SK-N-SH (cell line): ENCODE measurements at regions not wholly inside any gene's neighbourhood (a gene's known extent, or its start where the extent isn't known, plus 50 kb on each side); places are given as distances from the start of the nearest gene placed in this dataset.

Source experiments
- CTCF ChIA-PET: fragments of 300-600, 350-600 bp; formaldehyde crosslinking; extraction: SDS; loops from one replicate; lab custom pipeline; 2021; lab: Yijun Ruan, JAX
- POLR2A ChIA-PET: fragments of 350-600 bp; sonication (Branson Sonifier 250); formaldehyde crosslinking; extraction: SDS; loops from one replicate; lab custom pipeline; 2020; ENCODE audit warnings: antibody characterized with exemption, inconsistent platforms; lab: Yijun Ruan, JAX
- DNase-seq: peaks from one replicate; pipeline ENCODE4 v3.0.0; 2012
- H2AFZ ChIP-seq: fragments of 200-600 bp; sonication (generic); 2 replicates; pipeline ENCODE4 v1.8.1; 2016; ENCODE audit warnings: antibody characterized with exemption, mild to moderate bottlenecking, low read depth
- H3F3A ChIP-seq: fragments of 200-600 bp; sonication (generic); replicated peaks from 2 replicates; pipeline ENCODE3; 2016; ENCODE audit warnings: antibody characterized with exemption, mild to moderate bottlenecking; ENCODE audit not compliant: insufficient read depth
- H3K27ac ChIP-seq, 2 experiments: fragments of 200-500 bp in 1 of 2; fragments of 200-600 bp in 1 of 2; sonication (Bioruptor generic) in 1 of 2; sonication (generic), shearing (Covaris generic) in 1 of 2; 2 replicates each; pipeline versions ENCODE4 v1.5.1 to v1.6.1; 2014 to 2016; ENCODE audit warnings: low read depth in 2 of 2, inconsistent platforms in 1 of 2, low read length in 1 of 2, mild to moderate bottlenecking in 1 of 2, mixed read lengths in 1 of 2
- H3K27me3 ChIP-seq: fragments of 200-600 bp; sonication (generic), shearing (Covaris generic); 2 replicates; pipeline ENCODE4 v1.6.1; 2016; ENCODE audit warnings: mixed run types; ENCODE audit not compliant: insufficient read depth
- H3K36me3 ChIP-seq, 2 experiments: fragments of 200-500 bp in 1 of 2; fragments of 200-600 bp in 1 of 2; sonication (Bioruptor generic) in 1 of 2; sonication (generic) in 1 of 2; replicated peaks in 1 of 2; 2 replicates each; pipeline versions ENCODE3 to v1.5.1; 2014 to 2016; ENCODE audit warnings: low read length in 1 of 2, mild to moderate bottlenecking in 1 of 2; ENCODE audit not compliant: insufficient read depth in 2 of 2, control insufficient read depth in 1 of 2
- H3K4me1 ChIP-seq, 2 experiments: fragments of 200-500 bp in 1 of 2; fragments of 200-600 bp in 1 of 2; sonication (Bioruptor generic) in 1 of 2; sonication (generic), shearing (Covaris generic) in 1 of 2; 2 replicates each; pipeline versions ENCODE4 v1.5.1 to v1.6.1; 2014 to 2016; ENCODE audit warnings: low read depth in 1 of 2, low read length in 1 of 2, mixed run types in 1 of 2; ENCODE audit not compliant: insufficient read depth in 2 of 2, control insufficient read depth in 1 of 2
- H3K4me2 ChIP-seq: fragments of 200-600 bp; sonication (generic), shearing (Covaris generic); 2 replicates; pipeline ENCODE4 v1.6.1; 2017; ENCODE audit warnings: mixed run types
- H3K4me3 ChIP-seq, 2 experiments: fragments of 200-500 bp in 1 of 2; fragments of 200-600 bp in 1 of 2; sonication (Bioruptor generic) in 1 of 2; sonication (generic), shearing (Covaris generic) in 1 of 2; 2 replicates each; pipeline versions ENCODE4 v1.5.1 to v1.8.1; 2014 to 2016; ENCODE audit warnings: low read depth in 2 of 2, inconsistent platforms in 1 of 2, low read length in 1 of 2, mild to moderate bottlenecking in 1 of 2, mixed read lengths in 1 of 2, moderate library complexity in 1 of 2
- H3K79me2 ChIP-seq: fragments of 200-600 bp; sonication (generic); 2 replicates; pipeline ENCODE4 v1.8.1; 2017; ENCODE audit warnings: mild to moderate bottlenecking; ENCODE audit not compliant: insufficient read depth
- H3K9ac ChIP-seq: fragments of 200-600 bp; sonication (generic); 2 replicates; pipeline ENCODE4 v1.6.1; 2017; ENCODE audit warnings: mixed run types
- H3K9me2 ChIP-seq: fragments of 200-600 bp; sonication (generic); 2 replicates; pipeline ENCODE4 v1.6.1; 2017; ENCODE audit warnings: mixed run types
- H3K9me3 ChIP-seq: fragments of 200-600 bp; sonication (generic); 2 replicates; pipeline ENCODE4 v1.6.1; 2017; ENCODE audit warnings: mixed run types, mild to moderate bottlenecking, moderate library complexity
- H4K20me1 ChIP-seq: fragments of 200-600 bp; sonication (generic); 2 replicates; pipeline ENCODE4 v1.6.1; 2017; ENCODE audit warnings: mild to moderate bottlenecking, mixed run types; ENCODE audit not compliant: insufficient read depth
- CTCF ChIP-seq: fragments of 200-600 bp; sonication (generic); IDR thresholded peaks from 2 replicates; pipeline ENCODE4 v1.6.1; 2017; ENCODE audit warnings: antibody characterized with exemption, mild to moderate bottlenecking, moderate library complexity
- ELF1 ChIP-seq: IDR thresholded peaks from 2 replicates; pipeline ENCODE4 v1.4.0; 2012
- EP300 ChIP-seq, 2 experiments: IDR thresholded peaks; 2 replicates each; pipeline versions ENCODE4 v1.4.0 to v1.6.1; 2012; ENCODE audit warnings: borderline replicate concordance in 1 of 2, low read depth in 1 of 2, low read length in 1 of 2
- EZH2phosphoT487 ChIP-seq: fragments of 200-600 bp; sonication (generic); IDR thresholded peaks from 2 replicates; pipeline ENCODE4 v1.6.1; 2017; ENCODE audit warnings: low read depth, mixed run types, mild to moderate bottlenecking, antibody characterized with exemption, moderate library complexity, borderline replicate concordance
- FOSL2 ChIP-seq: IDR thresholded peaks from 2 replicates; pipeline ENCODE4 v1.4.0; 2012; ENCODE audit warnings: low read depth, mild to moderate bottlenecking, moderate library complexity, borderline replicate concordance
- FOXM1 ChIP-seq: IDR thresholded peaks from 2 replicates; pipeline ENCODE4 v1.4.0; 2012; ENCODE audit warnings: low read depth, mild to moderate bottlenecking
- JUND ChIP-seq: IDR thresholded peaks from 2 replicates; pipeline ENCODE4 v1.4.0; 2012
- MEF2A ChIP-seq: IDR thresholded peaks from 2 replicates; pipeline ENCODE4 v1.4.0; 2012; ENCODE audit warnings: low read depth, borderline replicate concordance
- MXI1 ChIP-seq: IDR thresholded peaks from 2 replicates; pipeline ENCODE4 v1.6.1; 2012; ENCODE audit warnings: mild to moderate bottlenecking, low read depth, low read length, improper control_type of control experiment
- NRF1 ChIP-seq: IDR thresholded peaks from 2 replicates; pipeline ENCODE4 v1.6.1; 2012; ENCODE audit warnings: low read depth, mild to moderate bottlenecking, low read length
- POLR2AphosphoS5 ChIP-seq: IDR thresholded peaks from 2 replicates; pipeline ENCODE4 v1.6.1; 2012; ENCODE audit warnings: low read depth, low read length
- RAD21 ChIP-seq: IDR thresholded peaks from 2 replicates; pipeline ENCODE4 v1.6.1; 2012; ENCODE audit warnings: mild to moderate bottlenecking, low read length
- REST ChIP-seq: IDR thresholded peaks from 2 replicates; pipeline ENCODE4 v1.6.1; 2012; ENCODE audit warnings: mild to moderate bottlenecking, low read depth, low read length, moderate library complexity
- SMC3 ChIP-seq: IDR thresholded peaks from 2 replicates; pipeline ENCODE4 v1.6.1; 2012; ENCODE audit warnings: low read depth, low read length, improper control_type of control experiment
- TAF1 ChIP-seq: IDR thresholded peaks from 2 replicates; pipeline ENCODE4 v1.6.1; 2012; ENCODE audit warnings: low read depth, mild to moderate bottlenecking, low read length, moderate library complexity, borderline replicate concordance
- TCF12 ChIP-seq: IDR thresholded peaks from 2 replicates; pipeline ENCODE4 v1.4.0; 2012
- TEAD4 ChIP-seq: IDR thresholded peaks from 2 replicates; pipeline ENCODE4 v1.4.0; 2012; ENCODE audit warnings: mild to moderate bottlenecking, borderline replicate concordance; ENCODE audit not compliant: insufficient read depth
- USF2 ChIP-seq: fragments of 150-350 bp; IDR thresholded peaks from 2 replicates; pipeline ENCODE4 v1.6.1; 2017; ENCODE audit warnings: antibody characterized with exemption, low read length, low read depth, borderline replicate concordance
- ZBTB33 ChIP-seq: IDR thresholded peaks from 2 replicates; pipeline ENCODE4 v1.4.0; 2012; ENCODE audit warnings: low read depth, borderline replicate concordance
- WGBS: methylation state at CpG from one replicate; pipeline ENCODE4 v1.1.6; 2017; ENCODE audit warnings: low lambda C conversion rate; 5-methylcytosine and 5-hydroxymethylcytosine counted together

DNA sequence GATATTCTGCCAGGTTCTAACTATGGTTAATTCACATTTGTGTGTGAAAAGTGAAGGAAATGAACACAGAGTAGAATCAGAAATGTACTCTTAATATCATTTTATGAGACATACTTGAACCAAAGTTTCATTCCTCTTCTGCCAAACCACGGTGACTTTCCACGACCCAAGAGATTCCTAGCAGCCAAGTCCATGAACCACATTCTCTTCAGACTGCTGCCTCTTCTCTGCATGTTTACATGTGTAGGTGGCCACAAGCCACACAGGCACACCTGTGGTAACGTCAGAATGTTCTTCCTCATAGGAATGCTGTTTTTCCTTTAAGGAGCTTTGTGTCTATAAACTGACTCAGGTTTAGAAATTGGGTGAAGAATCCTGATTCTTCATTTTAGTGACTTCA is 1411.2 kb downstream of the RAPGEF2 start (continued):
- TF ChIP-seq MEF2A (no peak), NRF1 (no peak)

- Histone ChIP-seq H3K4me2 (no peak overlapping the region), H3K4me3 (no peak overlapping the region), H3K36me3 (no peaks in the 10 kb centered on the region), H4K20me1 (no peaks in the 10 kb centered on the region), H3F3A (no peaks in the 10 kb centered on the region), H3K9me2 (no peaks in the 10 kb centered on the region), H3K9ac (no peak overlapping the region), H3K27me3 (no peaks in the 10 kb centered on the region), H3K4me1 (no peaks in the 10 kb centered on the region), H3K79me2 (no peaks in the 10 kb centered on the region)
- ChIA-PET POLR2A (no interaction called here), CTCF (no interaction called here)
- no peak for DNase-seq
- WGBS = 32% methylated on average over 1 of the region's 1 CpG
- TF ChIP-seq POLR2AphosphoS5 (no peak), CTCF (no peak), EZH2phosphoT487 (no peak), MXI1 (no peak), TAF1 (no peak), ZBTB33 (no peak), ELF1 (no peak), TCF12 (no peak), MEF2A (no peak), USF2 (no peak)
- TF ChIP-seq, all 33 proteins: peak for 0
- Histone ChIP-seq H3K9me3 (0 out of 2 replicates have a peak, but pooled peaks cover 5% of the 10 kb centered on the region), H2AFZ (no peak overlapping the region), H3K27ac (no peak overlapping the region)
Observed at GRCh38 chr4:160523231-160523630, 1420.4 kb downstream of the RAPGEF2 start.

DNA sequence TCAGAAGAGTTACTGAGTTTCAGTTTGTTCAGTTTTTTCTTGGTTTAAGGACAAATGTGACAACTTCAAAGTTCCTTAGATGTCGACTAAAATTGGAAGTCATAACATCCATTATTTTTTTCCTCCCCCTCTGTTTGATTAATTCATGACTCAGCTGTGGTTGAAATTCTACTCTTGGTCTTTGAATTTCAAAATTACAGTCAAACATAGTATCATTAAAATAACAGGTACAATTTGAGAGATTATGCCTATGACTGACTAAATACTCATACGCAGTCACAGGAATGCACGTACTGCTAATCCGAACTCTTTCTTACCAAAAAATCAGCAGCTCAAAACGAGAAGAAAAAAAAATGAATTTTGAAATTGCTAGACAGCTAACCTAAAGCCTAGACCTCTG is 1434.8 kb downstream of the RAPGEF2 start:
- Histone ChIP-seq H3K4me2 (no peak overlapping the region), H3K4me1 (no peaks in the 10 kb centered on the region), H3K9ac (no peak overlapping the region), H2AFZ (no peak overlapping the region), H3K9me2 (no peaks in the 10 kb centered on the region), H4K20me1 (no peaks in the 10 kb centered on the region), H3K4me3 (no peak overlapping the region), H3K27me3 (no peaks in the 10 kb centered on the region), H3K27ac (no peak overlapping the region), H3K36me3 (no peaks in the 10 kb centered on the region), H3K9me3 (no peaks in the 10 kb centered on the region; the same call in 1 of the 2 replicates), H3F3A (no peaks in the 10 kb centered on the region), H3K79me2 (no peaks in the 10 kb centered on the region)
- POLR2A ChIA-PET = no interaction called here
- WGBS = 47% methylated on average over 5 of the region's 5 CpGs
- DNase-seq = no peak
- CTCF ChIA-PET = no interaction called here
- TF ChIP-seq TEAD4 (no peak), EP300 (IDR thresholded peaks at IDR 0.05; ENCODE audit: borderline replicate concordance in 1 of 2, low read depth in 1 of 2, low read length in 1 of 2) (no peak), ELF1 (no peak), SMC3 (no peak), REST (no peak), TAF1 (no peak), MXI1 (no peak), JUND (no peak), RAD21 (no peak), FOSL2 (no peak), FOXM1 (no peak)
